Keratinocyte (primary cell): ENCODE measurements at regions not wholly inside any gene's neighbourhood (a gene's known extent, or its start where the extent isn't known, plus 50 kb on each side); places are given as distances from the start of the nearest gene placed in this dataset.
A peak's percentile ranks its signal among the peaks of the same experiment; 100 is the strongest.

Experiments
- DNase-seq: peaks from one replicate; pipeline ENCODE4 v3.0.0-alpha.2; 2011; ENCODE audit warnings: low read depth, missing footprints, low spot score
- FAIRE-seq: peaks from 2 replicates; lab custom pipeline; 2011; peaks lifted over from hg19 to GRCh38; lab: Jason Lieb, UNC
- H2AFZ ChIP-seq: 2 replicates; pipeline ENCODE4 v1.6.0; 2012; ENCODE audit warnings: low read length, control low read depth, inconsistent platforms; ENCODE audit not compliant: control insufficient read depth
- H3K27ac ChIP-seq: 2 replicates; pipeline ENCODE4 v1.5.1; 2011; ENCODE audit warnings: low read length; ENCODE audit not compliant: control insufficient read depth, insufficient read depth
- H3K27me3 ChIP-seq: 3 replicates; pipeline ENCODE4 v1.6.0; 2011; ENCODE audit warnings: low read length; ENCODE audit not compliant: control insufficient read depth, insufficient read depth; ENCODE audit errors: extremely low read depth
- H3K36me3 ChIP-seq, 2 experiments: 2 replicates in 1 of 2; 3 replicates in 1 of 2; pipeline ENCODE4 v1.5.1; 2011; ENCODE audit warnings: low read length in 2 of 2, mild to moderate bottlenecking in 1 of 2; ENCODE audit not compliant: control insufficient read depth in 2 of 2, insufficient read depth in 2 of 2; ENCODE audit errors: extremely low read depth in 1 of 2
- H3K4me1 ChIP-seq: 3 replicates; pipeline ENCODE4 v1.5.1; 2011; ENCODE audit warnings: low read length; ENCODE audit not compliant: control insufficient read depth, insufficient read depth; ENCODE audit errors: extremely low read depth
- H3K4me2 ChIP-seq: 3 replicates; pipeline ENCODE4 v1.6.0; 2011; ENCODE audit warnings: low read depth, low read length; ENCODE audit not compliant: control insufficient read depth, insufficient read depth; ENCODE audit errors: extremely low read depth
- H3K4me3 ChIP-seq, 3 experiments: fragments of 200-600 bp in 1 of 3; sonication (generic) in 1 of 3; 2 replicates in 2 of 3; 3 replicates in 1 of 3; pipeline ENCODE4 v1.5.1; 2011 to 2016; ENCODE audit warnings: low read length in 3 of 3, mild to moderate bottlenecking in 3 of 3, control low read depth in 2 of 3, inconsistent platforms in 1 of 3, low read depth in 1 of 3, mixed read lengths in 1 of 3, mixed run types in 1 of 3, moderate library complexity in 1 of 3; ENCODE audit not compliant: control insufficient read depth in 2 of 3, insufficient read depth in 2 of 3; ENCODE audit errors: extremely low read depth in 1 of 3
- H3K79me2 ChIP-seq: 2 replicates; pipeline ENCODE4 v1.6.0; 2012; ENCODE audit warnings: low read length; ENCODE audit not compliant: control insufficient read depth, insufficient read depth
- H3K9ac ChIP-seq: 3 replicates; pipeline ENCODE4 v1.6.0; 2011; ENCODE audit warnings: low read length; ENCODE audit not compliant: control insufficient read depth, insufficient read depth; ENCODE audit errors: extremely low read depth
- H3K9me1 ChIP-seq: 3 replicates; pipeline ENCODE4 v1.6.0; 2011; ENCODE audit warnings: low read length; ENCODE audit not compliant: control insufficient read depth, insufficient read depth; ENCODE audit errors: extremely low read depth
- H3K9me3 ChIP-seq: 2 replicates; pipeline ENCODE4 v1.5.1; 2012; ENCODE audit warnings: low read depth, low read length; ENCODE audit not compliant: control insufficient read depth
- H4K20me1 ChIP-seq: 3 replicates; pipeline ENCODE4 v1.6.0; 2011; ENCODE audit warnings: low read length; ENCODE audit not compliant: control insufficient read depth, insufficient read depth; ENCODE audit errors: extremely low read depth
- EZH2 ChIP-seq: IDR thresholded peaks from one replicate; pipeline ENCODE4 v1.6.1; 2012; ENCODE audit warnings: inconsistent platforms, mild to moderate bottlenecking, low read length, moderate library complexity
- dilution Hi-C: fragments of 300-500 bp; cut with MboI; formaldehyde crosslinking; loops from one replicate; pipeline ENCODE4 v1.7.0; 2020; ENCODE audit warnings: low sequenced_read_pairs; ENCODE audit not compliant: extremely low pct_ligation_motif_present
- TF ChIP-seq, protein P1 (sequence below), 3 experiments: IDR thresholded peaks in 1 of 3; conservative IDR thresholded peaks in 1 of 3; optimal IDR thresholded peaks in 1 of 3; 2 replicates in 2 of 3; 3 replicates in 1 of 3; pipeline versions ENCODE3 to v1.5.1; 2011; ENCODE audit warnings: low read length in 3 of 3, mild to moderate bottlenecking in 3 of 3, moderate library complexity in 2 of 3, control low read depth in 1 of 3, inconsistent platforms in 1 of 3; ENCODE audit not compliant: insufficient read depth in 2 of 3; ENCODE audit errors: extremely low read depth in 1 of 3

DNA sequence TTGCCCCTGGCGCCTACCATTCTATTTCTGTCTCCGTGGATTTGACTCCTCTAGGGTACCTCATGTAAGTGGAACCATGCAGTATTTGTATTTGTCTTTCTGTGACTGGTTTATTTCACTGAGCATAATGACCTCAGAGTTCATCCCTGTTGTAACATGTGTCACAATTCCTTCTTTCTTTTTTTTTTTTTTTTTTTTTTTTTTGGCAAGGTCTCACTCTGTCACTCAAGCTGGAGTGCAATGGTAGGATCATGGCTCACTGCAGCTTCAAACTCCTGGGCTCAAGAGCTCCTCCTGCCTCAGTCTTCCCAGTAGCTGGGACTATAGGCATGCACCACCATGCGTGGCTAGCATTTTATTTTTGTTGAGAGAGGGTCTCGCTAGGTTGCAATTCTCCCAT, 74.0 kb upstream of the SEPTIN5 start:
- Histone ChIP-seq H3K4me1 (no peaks in the 10 kb centered on the region), H3K27ac (no peak overlapping the region), H3K9ac (no peak overlapping the region), H2AFZ (no peak overlapping the region), H3K4me2 (no peak overlapping the region), H3K27me3 (peaks cover 15% of the 10 kb centered on the region), H3K9me1 (no peaks in the 10 kb centered on the region), H3K36me3 (no peaks in the 10 kb centered on the region), H3K79me2 (no peaks in the 10 kb centered on the region), H3K4me3 (no peak overlapping the region), H3K9me3 (no peaks in the 10 kb centered on the region), H4K20me1 (no peaks in the 10 kb centered on the region)
- FAIRE-seq (no peak), DNase-seq (no peak)
- TF ChIP-seq, protein P1, sequence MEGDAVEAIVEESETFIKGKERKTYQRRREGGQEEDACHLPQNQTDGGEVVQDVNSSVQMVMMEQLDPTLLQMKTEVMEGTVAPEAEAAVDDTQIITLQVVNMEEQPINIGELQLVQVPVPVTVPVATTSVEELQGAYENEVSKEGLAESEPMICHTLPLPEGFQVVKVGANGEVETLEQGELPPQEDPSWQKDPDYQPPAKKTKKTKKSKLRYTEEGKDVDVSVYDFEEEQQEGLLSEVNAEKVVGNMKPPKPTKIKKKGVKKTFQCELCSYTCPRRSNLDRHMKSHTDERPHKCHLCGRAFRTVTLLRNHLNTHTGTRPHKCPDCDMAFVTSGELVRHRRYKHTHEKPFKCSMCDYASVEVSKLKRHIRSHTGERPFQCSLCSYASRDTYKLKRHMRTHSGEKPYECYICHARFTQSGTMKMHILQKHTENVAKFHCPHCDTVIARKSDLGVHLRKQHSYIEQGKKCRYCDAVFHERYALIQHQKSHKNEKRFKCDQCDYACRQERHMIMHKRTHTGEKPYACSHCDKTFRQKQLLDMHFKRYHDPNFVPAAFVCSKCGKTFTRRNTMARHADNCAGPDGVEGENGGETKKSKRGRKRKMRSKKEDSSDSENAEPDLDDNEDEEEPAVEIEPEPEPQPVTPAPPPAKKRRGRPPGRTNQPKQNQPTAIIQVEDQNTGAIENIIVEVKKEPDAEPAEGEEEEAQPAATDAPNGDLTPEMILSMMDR (optimal IDR thresholded peaks at IDR 0.05 in 1 of 3, IDR thresholded peaks at IDR 0.05 in 1 of 3, conservative IDR thresholded peaks at IDR 0.05 in 1 of 3; ENCODE audit: extremely low read depth in 1 of 3, insufficient read depth in 2 of 3, low read length in 3 of 3): no peak
- TF ChIP-seq EZH2: no peak
- dilution Hi-C loops: no loop called here

DNA sequence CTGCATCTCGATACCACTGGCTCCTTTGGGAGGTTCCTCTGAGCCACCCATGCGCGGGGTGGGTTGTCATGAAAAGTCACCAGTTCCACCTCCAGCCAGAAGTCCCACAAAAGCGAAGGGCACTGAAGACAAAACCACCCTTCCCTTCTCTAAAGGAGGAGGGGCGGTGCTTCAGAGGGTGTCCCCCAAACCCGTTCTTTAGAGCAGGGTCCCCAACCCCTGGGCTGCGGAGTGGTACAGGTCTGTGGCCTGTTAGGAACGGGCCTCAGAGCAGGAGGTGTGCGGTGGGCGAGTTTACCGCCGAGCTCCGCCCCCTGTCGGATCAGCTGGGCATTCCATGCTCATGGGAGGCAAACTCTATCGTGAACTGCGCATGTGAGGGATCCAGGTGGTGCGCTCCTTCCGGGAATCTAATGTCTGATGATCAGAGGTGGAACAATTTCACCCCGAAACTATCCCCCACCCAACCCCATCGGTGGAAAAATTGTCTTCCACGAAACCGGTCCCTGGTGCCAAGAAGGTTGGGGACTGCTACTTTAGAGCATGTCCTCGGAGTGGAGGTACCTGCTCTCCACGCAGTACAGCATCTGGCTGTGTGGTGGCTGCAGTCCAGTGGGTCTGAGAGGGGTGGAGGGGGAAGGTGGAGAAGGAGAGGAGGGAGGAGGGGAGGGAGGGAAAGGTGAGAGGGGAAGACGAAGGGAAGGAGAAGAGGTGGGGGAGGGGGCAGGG, 72.9 kb upstream of the SEPTIN5 start:
- H2AFZ ChIP-seq: peak overlapping the region; percentile 51
- no peak overlapping the region for H3K27ac ChIP-seq
- H3K4me1 ChIP-seq: no peaks in the 10 kb centered on the region
- H4K20me1 ChIP-seq: no peaks in the 10 kb centered on the region
- H3K27me3 ChIP-seq: peaks cover 15% of the 10 kb centered on the region
- H3K9me3 ChIP-seq: no peaks in the 10 kb centered on the region
- no peak overlapping the region for H3K9ac ChIP-seq
- H3K4me3 ChIP-seq: peak overlapping the region in 1 of 3 experiments; percentile 18
- dilution Hi-C loops: no loop called here
- H3K36me3 ChIP-seq: no peaks in the 10 kb centered on the region
- H3K79me2 ChIP-seq: no peaks in the 10 kb centered on the region
- DNase-seq (no peak), FAIRE-seq (peak; percentile 48)
- no peak for TF ChIP-seq EZH2
- TF ChIP-seq, protein P1 (optimal IDR thresholded peaks at IDR 0.05 in 1 of 3, IDR thresholded peaks at IDR 0.05 in 1 of 3, conservative IDR thresholded peaks at IDR 0.05 in 1 of 3; ENCODE audit: extremely low read depth in 1 of 3, insufficient read depth in 2 of 3, low read length in 3 of 3): peak; percentile 56 to 73 (median 63)
- peak overlapping the region; percentile 29 for H3K4me2 ChIP-seq
- no peaks in the 10 kb centered on the region for H3K9me1 ChIP-seq
